OCI-LY1 (cell line): ENCODE measurements at regions not wholly inside any gene's neighbourhood (a gene's known extent, or its start where the extent isn't known, plus 50 kb on each side); places are given as distances from the start of the nearest gene placed in this dataset.
A peak's percentile ranks its signal among the peaks of the same experiment; 100 is the strongest.

ENCODE experiments used
- CTCF ChIP-seq: fragments of 200-600 bp; sonication (generic), shearing (Covaris generic); IDR thresholded peaks from 2 replicates; pipeline ENCODE4 v1.5.1; 2017; ENCODE audit warnings: mild to moderate bottlenecking, antibody characterized with exemption, low read length, moderate library complexity, mixed read lengths
- EZH2 ChIP-seq: fragments of 200-600 bp; sonication (generic), shearing (Covaris generic); IDR thresholded peaks from 2 replicates; pipeline ENCODE4 v1.8.0; 2017; ENCODE audit warnings: borderline replicate concordance, mixed run types, mild to moderate bottlenecking, antibody characterized with exemption, low read length, moderate library complexity, mixed read lengths

- peak; percentile 77 for TF ChIP-seq CTCF
- no peak for TF ChIP-seq EZH2
Observed at GRCh38 chr1:112803906-112804762, 89.0 kb upstream of the PPM1J start.
